A549 (cell line): ENCODE measurements at regions not wholly inside any gene's neighbourhood (a gene's known extent, or its start where the extent isn't known, plus 50 kb on each side); places are given as distances from the start of the nearest gene placed in this dataset.

ENCODE experiments used
- CTCF ChIP-seq: fragments of >200 bp; sonication (Bioruptor Twin); formaldehyde crosslinking; IDR thresholded peaks from 3 replicates; pipeline ENCODE4 v1.5.1; 2016
- TF ChIP-seq, protein P1 (sequence below): fragments of 450-650 bp; IDR thresholded peaks from 2 replicates; pipeline ENCODE4 v1.6.1; 2014; ENCODE audit warnings: antibody characterized with exemption

DNA sequence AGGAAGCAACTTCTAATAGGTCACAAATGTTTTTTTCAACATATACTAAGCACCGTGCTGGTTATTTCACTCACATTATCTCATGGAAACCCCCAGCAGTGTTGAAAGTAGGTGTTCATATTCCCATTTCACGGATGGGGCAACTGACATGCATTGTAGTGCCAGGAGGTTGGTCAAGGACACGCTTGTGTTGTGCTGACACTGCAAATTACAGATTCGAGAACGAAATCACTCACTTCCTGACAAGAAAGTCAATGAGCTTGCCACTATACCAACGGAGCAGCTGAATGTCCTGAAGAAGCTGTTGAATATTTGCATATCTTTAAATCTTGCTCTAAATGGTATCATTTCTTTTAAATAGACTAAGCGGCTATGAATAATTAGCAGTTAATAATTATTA is 378.0 kb upstream of the C16orf82 start:
- no peak for TF ChIP-seq CTCF
- TF ChIP-seq, protein P1, sequence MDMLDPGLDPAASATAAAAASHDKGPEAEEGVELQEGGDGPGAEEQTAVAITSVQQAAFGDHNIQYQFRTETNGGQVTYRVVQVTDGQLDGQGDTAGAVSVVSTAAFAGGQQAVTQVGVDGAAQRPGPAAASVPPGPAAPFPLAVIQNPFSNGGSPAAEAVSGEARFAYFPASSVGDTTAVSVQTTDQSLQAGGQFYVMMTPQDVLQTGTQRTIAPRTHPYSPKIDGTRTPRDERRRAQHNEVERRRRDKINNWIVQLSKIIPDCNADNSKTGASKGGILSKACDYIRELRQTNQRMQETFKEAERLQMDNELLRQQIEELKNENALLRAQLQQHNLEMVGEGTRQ: no peak
